Activated CD4-positive, alpha-beta T cell treated with anti-CD3 and anti-CD28 coated beads, Interleukin-2, Interleukin-4, amounts not matched to agents 100 ng/mL and 50 ng/mL, durations not matched to agents 16 hours and 8 hours (primary cell): ENCODE measurements at regions not wholly inside any gene's neighbourhood (a gene's known extent, or its start where the extent isn't known, plus 50 kb on each side); places are given as distances from the start of the nearest gene placed in this dataset.
"Not testable (repeated sequence)": the region's sequence is repeated elsewhere in the genome, so short reads cannot be mapped to it uniquely, and the experiment has no call there.

Experiments
- DNase-seq: peaks from one replicate; pipeline ENCODE4 v3.0.0-alpha.2; 2020; ENCODE audit warnings: low spot score

GRCh38 chr7:67475293-67475692 is 478.7 kb downstream of the TYW1 start:
- DNase-seq, result no peak

GRCh38 chr7:67478066-67478465 is 481.4 kb downstream of the TYW1 start:
- no peak for DNase-seq

- peak; percentile 19 for DNase-seq
Observed at GRCh38 chr7:67484244-67484751, 487.7 kb downstream of the TYW1 start.

- no peak for DNase-seq
Observed at GRCh38 chr7:67486401-67486800, 489.8 kb downstream of the TYW1 start.

- no peak for DNase-seq
Observed at GRCh38 chr7:67487316-67487715, 490.7 kb downstream of the TYW1 start.

GRCh38 chr7:67489881-67490280 is 493.2 kb downstream of the TYW1 start:
- DNase-seq, result no peak

- DNase-seq, result no peak
Observed at GRCh38 chr7:67493366-67493765, 496.7 kb downstream of the TYW1 start.

- no peak for DNase-seq
Observed at GRCh38 chr7:67496589-67496988, 500.0 kb downstream of the TYW1 start.

GRCh38 chr7:67497914-67498313 is 501.3 kb downstream of the TYW1 start:
- DNase-seq, result not testable (repeated sequence)

GRCh38 chr7:67502929-67503328 is 506.3 kb downstream of the TYW1 start:
- DNase-seq, result no peak

- no peak for DNase-seq
Observed at GRCh38 chr7:67505449-67505848, 508.8 kb downstream of the TYW1 start.

- DNase-seq, result no peak
Observed at GRCh38 chr7:67512481-67512880, 515.8 kb downstream of the TYW1 start.

- DNase-seq, result no peak
Observed at GRCh38 chr7:67518580-67518979, 521.9 kb downstream of the TYW1 start.

GRCh38 chr7:67519171-67519570 is 522.5 kb downstream of the TYW1 start:
- DNase-seq, result no peak

GRCh38 chr7:67522504-67522903 is 525.9 kb downstream of the TYW1 start:
- no peak for DNase-seq

- no peak for DNase-seq
Observed at GRCh38 chr7:67523713-67524112, 527.1 kb downstream of the TYW1 start.

GRCh38 chr7:67525588-67525987 is 529.0 kb downstream of the TYW1 start:
- no peak for DNase-seq

GRCh38 chr7:67535241-67535989 is 538.8 kb downstream of the TYW1 start:
- no peak for DNase-seq

- no peak for DNase-seq
Observed at GRCh38 chr7:67542916-67543315, 546.3 kb downstream of the TYW1 start.

- DNase-seq, result no peak
Observed at GRCh38 chr7:67547183-67547907, 550.7 kb downstream of the TYW1 start.

GRCh38 chr7:67549126-67549525 is 552.5 kb downstream of the TYW1 start:
- no peak for DNase-seq

- DNase-seq, result no peak
Observed at GRCh38 chr7:67550801-67551436, 554.3 kb downstream of the TYW1 start.

- DNase-seq, result no peak
Observed at GRCh38 chr7:67552738-67553137, 556.1 kb downstream of the TYW1 start.
